HCT116 (cell line): ENCODE measurements at regions not wholly inside any gene's neighbourhood (a gene's known extent, or its start where the extent isn't known, plus 50 kb on each side); places are given as distances from the start of the nearest gene placed in this dataset.

Source experiments
- ATAC-seq: fragments of 200-7000 bp; cut with Tn5 transposase; 2 replicates; pipeline ENCODE4 v1.9.1; 2020; ENCODE audit warnings: mild to moderate bottlenecking, moderate library complexity
- BruUV-seq: library from RNA; stranded (reverse); fragments of 400-500 nt; replicated peaks from 2 replicates; lab custom pipeline; 2021; lab: Mats Ljungman, UMichigan
- CTCF ChIA-PET: fragments of 300-600 bp; sonication (Branson Sonifier 250); formaldehyde crosslinking; loops from one replicate; lab custom pipeline; 2021; ENCODE audit warnings: antibody characterized with exemption; lab: Charles Lee
- POLR2A ChIA-PET: fragments of 300-600, 350-600 bp; sonication (Branson Sonifier 250); formaldehyde crosslinking; loops from one replicate; lab custom pipeline; 2021; ENCODE audit warnings: antibody characterized with exemption; lab: Charles Lee
- RAD21 ChIA-PET, 2 experiments: fragments of 300-600 bp; sonication (Branson Sonifier 250); formaldehyde crosslinking; loops; one replicate each; lab custom pipeline; 2023; ENCODE audit warnings: low total read pairs in 2 of 2; ENCODE audit not compliant: uncharacterized antibody in 2 of 2, unreplicated experiment in 2 of 2, low non-redundant PET in 1 of 2; lab: Charles Lee
- DNase-seq: peaks from one replicate; pipeline ENCODE4 v3.0.0-alpha.2; 2010; ENCODE audit warnings: low read depth, low spot score
- H2AFZ ChIP-seq: fragments of 200-600 bp; shearing (Covaris generic), sonication (generic); 2 replicates; pipeline ENCODE4 v1.6.1; 2017; ENCODE audit warnings: low read depth, mixed run types, mixed read lengths, antibody characterized with exemption, low read length; ENCODE audit not compliant: poor library complexity, severe bottlenecking
- H3K27ac ChIP-seq: 2 replicates; pipeline ENCODE4 v1.5.1; 2012; ENCODE audit warnings: low read depth, low read length
- H3K27me3 ChIP-seq: fragments of 200-600 bp; sonication (generic); 2 replicates; pipeline ENCODE4 v1.6.1; 2016; ENCODE audit warnings: mixed run types, low read length, mixed read lengths; ENCODE audit not compliant: insufficient read depth
- H3K36me3 ChIP-seq, 2 experiments: fragments of 200-500 bp in 1 of 2; fragments of 200-600 bp in 1 of 2; sonication (Bioruptor generic) in 1 of 2; sonication (generic) in 1 of 2; 2 replicates each; pipeline versions ENCODE4 v1.5.1 to v1.6.1; 2014 to 2016; ENCODE audit warnings: low read length in 2 of 2, inconsistent platforms in 1 of 2, mixed read lengths in 1 of 2, mixed run types in 1 of 2; ENCODE audit not compliant: insufficient read depth in 2 of 2, control insufficient read depth in 1 of 2
- H3K4me1 ChIP-seq, 2 experiments: fragments of 200-600 bp in 1 of 2; sonication (generic) in 1 of 2; 2 replicates each; pipeline versions ENCODE4 v1.5.1 to v1.6.1; 2012 to 2017; ENCODE audit warnings: low read length in 2 of 2, inconsistent platforms in 1 of 2, mild to moderate bottlenecking in 1 of 2, mixed read lengths in 1 of 2, mixed run types in 1 of 2, moderate library complexity in 1 of 2; ENCODE audit not compliant: insufficient read depth in 2 of 2, control insufficient read depth in 1 of 2
- H3K4me2 ChIP-seq: fragments of 200-600 bp; sonication (generic); 2 replicates; pipeline ENCODE4 v1.6.1; 2017; ENCODE audit warnings: mixed run types, low read length, mixed read lengths
- H3K4me3 ChIP-seq, 2 experiments: fragments of 200-600 bp in 1 of 2; sonication (generic) in 1 of 2; replicated peaks in 1 of 2; 2 replicates each; pipeline ENCODE4 v1.5.1; 2011 to 2016; ENCODE audit warnings: low read length in 2 of 2, control low read depth in 1 of 2, low read depth in 1 of 2, mild to moderate bottlenecking in 1 of 2, mixed read lengths in 1 of 2, mixed run types in 1 of 2
- H3K79me2 ChIP-seq: fragments of 200-600 bp; sonication (generic); 2 replicates; pipeline ENCODE4 v1.6.1; 2017; ENCODE audit warnings: mild to moderate bottlenecking, mixed run types, low read length, moderate library complexity, mixed read lengths; ENCODE audit not compliant: insufficient read depth
- H3K9ac ChIP-seq: fragments of 200-600 bp; sonication (generic); 2 replicates; pipeline ENCODE4 v1.6.1; 2016; ENCODE audit warnings: low read length, mixed read lengths
- H3K9me2 ChIP-seq: fragments of 200-600 bp; sonication (generic), shearing (Covaris generic); 2 replicates; pipeline ENCODE4 v1.6.1; 2017; ENCODE audit warnings: mixed run types, mild to moderate bottlenecking, moderate library complexity; ENCODE audit not compliant: insufficient read depth
- H3K9me3 ChIP-seq, 2 experiments: fragments of 200-500 bp in 1 of 2; fragments of 200-600 bp in 1 of 2; sonication (Bioruptor generic) in 1 of 2; sonication (generic) in 1 of 2; 2 replicates each; pipeline ENCODE4 v1.6.1; 2014 to 2017; ENCODE audit warnings: low read length in 2 of 2, mixed read lengths in 2 of 2, inconsistent platforms in 1 of 2, low read depth in 1 of 2, mild to moderate bottlenecking in 1 of 2, mixed run types in 1 of 2, moderate library complexity in 1 of 2; ENCODE audit not compliant: control insufficient read depth in 1 of 2, insufficient read depth in 1 of 2
- H4K20me1 ChIP-seq: fragments of 200-600 bp; sonication (generic), shearing (Covaris generic); 2 replicates; pipeline ENCODE4 v1.6.1; 2017; ENCODE audit warnings: mixed run types, mild to moderate bottlenecking, moderate library complexity; ENCODE audit not compliant: insufficient read depth
- CTCF ChIP-seq, 3 experiments: fragments of 200-600 bp in 1 of 3; sonication (generic) in 1 of 3; IDR thresholded peaks in 2 of 3; conservative IDR thresholded peaks in 1 of 3; 2 replicates each; pipeline ENCODE4 v1.5.1; 2012 to 2017; ENCODE audit warnings: low read depth in 2 of 3, low read length in 2 of 3, antibody characterized with exemption in 1 of 3, borderline replicate concordance in 1 of 3, control low read depth in 1 of 3, mild to moderate bottlenecking in 1 of 3, mixed read lengths in 1 of 3, mixed run types in 1 of 3, moderate library complexity in 1 of 3; ENCODE audit not compliant: insufficient read depth in 1 of 3
- ELF1 ChIP-seq: IDR thresholded peaks from 2 replicates; pipeline ENCODE4 v1.6.1; 2012; ENCODE audit warnings: low read depth, borderline replicate concordance
- EZH2 ChIP-seq: fragments of 200-600 bp; sonication (generic); IDR thresholded peaks from 2 replicates; pipeline ENCODE4 v1.6.1; 2017; ENCODE audit warnings: antibody characterized with exemption, mixed run types
- EZH2phosphoT487 ChIP-seq: fragments of 200-600 bp; IDR thresholded peaks from 2 replicates; pipeline ENCODE4 v1.6.1; 2018; ENCODE audit warnings: antibody characterized with exemption, borderline replicate concordance
- MAX ChIP-seq: IDR thresholded peaks from 2 replicates; pipeline ENCODE4 v1.6.1; 2012
- POLR2A ChIP-seq: IDR thresholded peaks from 2 replicates; pipeline ENCODE4 v1.7.0; 2011; ENCODE audit warnings: borderline replicate concordance; ENCODE audit not compliant: insufficient read depth, insufficient read length; ENCODE audit errors: extremely low read depth
- POLR2AphosphoS5 ChIP-seq: IDR thresholded peaks from 2 replicates; pipeline ENCODE4 v1.6.1; 2011; ENCODE audit warnings: mild to moderate bottlenecking, low read depth, low read length, moderate library complexity
- RAD21 ChIP-seq: IDR thresholded peaks from 2 replicates; pipeline ENCODE4 v1.6.1; 2012; ENCODE audit warnings: low read depth, mild to moderate bottlenecking
- REST ChIP-seq: IDR thresholded peaks from 2 replicates; pipeline ENCODE4 v1.6.1; 2012; ENCODE audit warnings: low read depth
- TCF7L2 ChIP-seq: IDR thresholded peaks from 2 replicates; pipeline ENCODE4 v1.7.0; 2011; ENCODE audit warnings: borderline replicate concordance, inconsistent platforms; ENCODE audit not compliant: insufficient read depth, insufficient read length; ENCODE audit errors: extremely low read depth
- ZFX ChIP-seq: fragments of 450-650 bp; IDR thresholded peaks from 2 replicates; pipeline ENCODE4 v1.6.1; 2017
- ZNF274 ChIP-seq: fragments of 200-500 bp; sonication (Bioruptor generic); IDR thresholded peaks from 2 replicates; pipeline ENCODE4 v1.6.1; 2014; ENCODE audit warnings: mild to moderate bottlenecking, low read depth, low read length, inconsistent platforms
- intact Hi-C: fragments of 100-400 bp; cut with micrococcal nuclease; formaldehyde crosslinking; loops from 2 replicates; pipeline ENCODE4 v1.10.0; 2022

GRCh38 chr2:188118431-188118830, 173.2 kb upstream of the GULP1 start:
- no peak for ATAC-seq
- H3K79me2 ChIP-seq: no peaks in the 10 kb centered on the region
- intact Hi-C loops: no loop called here
- POLR2A ChIA-PET: no interaction called here
- H3K9me3 ChIP-seq: no peaks in the 10 kb centered on the region
- no peak overlapping the region for H3K27ac ChIP-seq
- no peaks in the 10 kb centered on the region for H4K20me1 ChIP-seq
- no peak overlapping the region for H2AFZ ChIP-seq
- H3K4me2 ChIP-seq: no peak overlapping the region
- H3K4me1 ChIP-seq: peaks cover 0 to 4% of the 10 kb centered on the region in 2 experiments; a peak in 1 of 4 replicates
- H3K36me3 ChIP-seq: no peaks in the 10 kb centered on the region
- BruUV-seq: no TSS peak
- no peak for DNase-seq
- TF ChIP-seq ZFX (no peak), CTCF (IDR thresholded peaks at IDR 0.05 in 2 of 3, conservative IDR thresholded peaks at IDR 0.05 in 1 of 3; ENCODE audit: borderline replicate concordance in 1 of 3, insufficient read depth in 1 of 3, low read depth in 2 of 3, low read length in 2 of 3) (no peak), EZH2phosphoT487 (no peak)
- CTCF ChIA-PET: no interaction called here
- H3K9me2 ChIP-seq: no peaks in the 10 kb centered on the region
- H3K4me3 ChIP-seq: no peak overlapping the region
- H3K27me3 ChIP-seq: no peaks in the 10 kb centered on the region
- RAD21 ChIA-PET: no interaction called here
- no peak overlapping the region for H3K9ac ChIP-seq

- Histone ChIP-seq H3K27ac (no peak overlapping the region), H3K9ac (no peak overlapping the region), H4K20me1 (no peaks in the 10 kb centered on the region), H3K4me3 (no peak overlapping the region), H3K4me1 (peaks cover 0 to 4% of the 10 kb centered on the region in 2 experiments; a peak in 1 of 4 replicates), H2AFZ (no peak overlapping the region), H3K27me3 (no peaks in the 10 kb centered on the region), H3K79me2 (no peaks in the 10 kb centered on the region), H3K36me3 (no peaks in the 10 kb centered on the region), H3K9me3 (no peaks in the 10 kb centered on the region), H3K4me2 (no peak overlapping the region), H3K9me2 (no peaks in the 10 kb centered on the region)
- POLR2A ChIA-PET: no interaction called here
- RAD21 ChIA-PET: no interaction called here
- CTCF ChIA-PET: no interaction called here
- intact Hi-C loops: no loop called here
- ATAC-seq (no peak), DNase-seq (no peak)
- no TSS peak for BruUV-seq
- no peak for TF ChIP-seq REST
- TF ChIP-seq ZNF274: no peak
- TF ChIP-seq EZH2: no peak
- no peak for TF ChIP-seq RAD21
- no peak for TF ChIP-seq POLR2A
- TF ChIP-seq EZH2phosphoT487: no peak
- no peak for TF ChIP-seq POLR2AphosphoS5
- TF ChIP-seq MAX: no peak
- no peak for TF ChIP-seq TCF7L2
- TF ChIP-seq ELF1: no peak
Measured at GRCh38 chr2:188119112-188119838, 172.4 kb upstream of the GULP1 start.
